Inferior parietal cortex (tissue), 1 donor: ENCODE measurements at regions not wholly inside any gene's neighbourhood (a gene's known extent, or its start where the extent isn't known, plus 50 kb on each side); places are given as distances from the start of the nearest gene placed in this dataset.

Experiments
- DNase-seq: peaks from one replicate; pipeline ENCODE4 v3.0.0-alpha.2; 2016; ENCODE audit errors: extremely low spot score

DNA sequence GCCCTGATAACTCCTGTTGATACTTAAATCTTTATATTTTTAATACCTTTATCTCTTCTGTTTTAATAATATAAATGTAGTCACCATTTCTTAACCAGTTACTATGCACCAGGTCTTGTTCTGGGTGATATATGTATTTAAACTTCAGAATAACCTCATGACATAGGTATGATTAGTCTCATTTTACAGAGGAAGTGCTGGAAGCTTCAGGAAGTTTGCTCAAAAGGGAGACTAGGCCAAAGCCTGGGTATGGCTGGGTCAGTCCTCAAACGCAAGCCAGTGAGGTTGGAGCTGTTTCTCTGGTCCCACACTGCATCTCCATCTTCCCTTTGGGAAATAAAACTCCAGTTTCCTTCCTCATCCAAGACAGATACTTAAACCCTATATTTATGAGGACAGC, 204.7 kb upstream of the TANK start:
- DNase-seq, result no peak

DNA sequence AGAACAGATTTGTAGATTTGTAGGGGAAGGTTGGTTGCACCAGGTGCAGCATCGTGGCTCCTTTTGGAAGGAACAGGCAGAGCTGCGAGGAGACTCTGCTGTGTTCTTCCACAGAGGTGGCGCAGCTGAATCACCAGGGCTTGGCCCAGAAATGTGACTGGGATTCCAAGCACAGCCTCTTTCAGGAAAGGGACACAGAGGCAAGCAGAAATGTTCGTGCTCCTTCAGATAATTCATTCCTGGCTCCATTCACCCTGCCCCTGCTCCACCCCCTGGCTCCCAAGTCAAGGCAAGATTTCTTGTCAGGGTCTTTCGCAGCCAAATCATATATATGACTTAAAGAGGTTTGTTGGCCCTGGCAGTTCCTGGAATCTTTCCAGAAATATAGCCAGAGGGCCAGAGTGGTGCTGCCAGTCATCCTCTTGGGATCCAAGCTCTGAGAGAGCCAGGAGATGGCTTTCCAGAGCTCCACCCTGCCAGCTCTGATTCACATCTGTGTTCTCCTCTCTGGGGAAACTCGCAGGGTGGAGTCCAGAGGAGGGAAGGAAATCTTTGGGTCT, 203.9 kb upstream of the TANK start:
- no peak for DNase-seq

DNA sequence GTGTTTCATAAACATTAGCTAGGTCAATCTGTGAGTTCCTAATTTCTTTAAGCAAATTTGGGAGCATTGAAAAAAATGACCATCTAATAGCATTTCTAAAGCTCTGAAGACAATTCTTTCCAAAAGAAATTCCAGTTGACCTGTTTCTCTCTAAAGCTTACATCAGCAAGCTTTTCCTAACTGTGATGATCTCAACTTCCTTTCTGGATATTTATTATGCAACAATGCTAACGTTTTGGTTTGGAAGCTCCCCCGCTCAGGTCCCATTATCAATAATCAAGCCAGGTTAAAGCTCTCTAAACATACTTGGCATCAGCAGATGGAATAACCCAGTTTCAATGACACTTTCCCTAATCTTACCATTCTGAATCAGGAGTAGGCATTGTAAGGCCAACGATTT, 196.3 kb upstream of the TANK start:
- no peak for DNase-seq

DNA sequence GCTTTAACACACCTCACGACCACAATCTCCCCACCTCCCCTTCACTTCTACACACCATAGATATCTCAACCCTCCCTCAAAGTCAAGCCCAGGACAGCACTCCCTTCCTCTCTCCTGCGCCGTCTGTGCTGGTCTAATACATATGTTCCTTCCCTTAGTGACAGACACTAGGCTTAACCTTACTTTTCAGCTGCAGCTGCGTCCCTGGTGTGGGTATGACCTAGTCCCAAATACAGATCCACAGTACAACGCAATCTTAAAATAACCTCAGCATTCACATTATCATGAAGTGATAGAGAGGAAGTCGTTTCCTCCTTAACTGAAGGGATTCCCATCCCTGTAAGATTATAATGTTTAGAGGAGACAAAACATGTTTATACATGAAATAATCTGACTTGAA, 192.7 kb upstream of the TANK start:
- DNase-seq, result no peak

DNA sequence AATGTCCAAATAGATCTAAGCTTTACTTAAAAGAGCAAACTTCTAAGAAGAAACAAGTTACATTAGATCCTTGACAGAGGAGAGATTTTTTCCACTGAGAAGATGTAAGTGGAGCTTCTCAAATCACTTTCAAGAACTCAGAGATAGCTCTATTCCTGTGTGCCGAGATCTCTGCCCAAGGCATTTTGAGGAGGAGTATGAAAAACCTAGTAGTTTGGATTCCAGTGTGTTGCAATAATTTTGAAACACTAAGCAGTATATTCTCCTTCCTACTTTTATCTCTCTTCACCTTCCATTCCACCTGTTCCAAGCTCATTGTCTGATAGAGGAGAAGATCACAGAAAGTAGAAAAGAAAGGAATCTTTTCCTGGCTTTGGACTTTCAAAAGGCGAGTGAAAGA, 192.0 kb upstream of the TANK start:
- no peak for DNase-seq

DNA sequence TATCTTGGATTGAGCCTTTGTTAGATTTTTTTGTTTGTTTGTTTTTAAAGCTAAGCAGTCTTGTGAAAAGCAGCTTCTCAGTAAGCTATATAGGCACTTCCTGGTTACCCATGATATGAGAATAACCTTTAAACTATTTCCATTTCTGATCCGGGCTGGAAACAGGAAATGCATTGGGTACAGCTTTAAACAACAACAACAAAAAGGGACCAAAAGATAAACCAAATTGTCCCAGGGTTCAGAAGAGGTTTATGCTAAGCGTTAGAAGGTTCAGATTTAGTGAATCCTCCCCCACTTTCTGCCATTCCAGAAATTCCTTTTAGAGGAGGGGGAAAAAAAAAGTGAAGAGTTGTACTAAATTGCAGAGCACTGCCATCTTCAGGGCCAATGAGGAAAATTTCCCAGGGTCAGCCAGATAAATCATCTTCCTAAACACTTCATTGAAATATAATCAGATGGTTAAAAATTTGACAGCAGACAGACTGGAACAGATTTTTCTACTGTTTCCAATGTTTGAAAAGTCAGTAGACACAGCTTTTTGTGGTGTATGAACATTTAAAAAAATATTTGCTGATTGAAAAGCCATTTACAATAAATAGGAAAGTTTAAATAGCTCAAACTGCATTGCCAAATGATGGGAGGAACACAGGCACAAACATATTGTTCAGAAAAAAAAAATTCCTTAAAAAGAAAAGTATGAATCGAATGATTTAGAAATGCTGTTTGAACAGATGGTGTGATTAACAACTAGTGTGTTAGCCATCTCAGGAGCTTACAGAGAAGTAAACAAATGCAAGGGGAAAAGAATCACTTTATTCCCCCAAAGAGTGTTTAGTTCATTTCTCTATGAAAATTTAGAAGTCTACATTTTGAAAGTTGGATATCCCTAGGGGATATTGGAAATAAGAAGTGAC, 189.9 kb upstream of the TANK start:
- DNase-seq, result peak; percentile 44

DNA sequence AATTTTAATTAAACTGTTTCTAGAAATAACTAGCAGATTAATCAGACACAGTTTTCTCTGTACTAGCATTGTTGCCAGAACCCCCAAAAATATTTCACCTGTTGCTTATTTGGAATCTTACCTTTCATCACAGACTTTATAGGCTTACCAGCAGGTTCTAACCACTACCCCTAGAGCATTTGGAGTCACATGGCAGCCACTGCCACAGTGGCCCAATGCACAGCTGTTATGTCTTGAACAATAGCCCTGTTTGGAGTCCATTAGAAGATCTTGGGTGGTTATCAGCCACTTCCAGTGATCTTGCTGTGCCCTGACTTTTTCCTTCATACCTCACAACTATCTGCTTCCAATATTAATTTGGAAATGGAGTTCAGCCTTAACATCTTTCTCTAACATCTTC, 186.2 kb upstream of the TANK start:
- no peak for DNase-seq

DNA sequence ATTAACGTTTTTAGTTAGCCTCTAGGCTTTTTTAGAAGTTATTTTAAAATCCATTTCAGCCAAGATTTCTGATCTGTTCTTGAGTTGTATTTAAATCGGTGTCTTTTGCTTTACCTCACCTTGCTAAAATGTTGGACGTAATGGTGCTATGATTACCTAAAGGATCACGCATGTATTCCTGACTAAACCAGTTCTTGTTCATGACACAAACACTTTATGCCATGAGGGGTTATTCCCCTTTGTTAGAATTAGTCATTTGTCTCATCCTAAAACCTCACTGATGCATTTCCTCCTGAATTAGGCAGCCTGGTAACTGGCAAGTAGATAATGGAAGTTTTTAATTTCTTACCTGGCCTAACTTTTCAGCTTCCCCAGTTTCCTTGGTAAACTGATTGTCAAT, 185.4 kb upstream of the TANK start:
- DNase-seq, result no peak

DNA sequence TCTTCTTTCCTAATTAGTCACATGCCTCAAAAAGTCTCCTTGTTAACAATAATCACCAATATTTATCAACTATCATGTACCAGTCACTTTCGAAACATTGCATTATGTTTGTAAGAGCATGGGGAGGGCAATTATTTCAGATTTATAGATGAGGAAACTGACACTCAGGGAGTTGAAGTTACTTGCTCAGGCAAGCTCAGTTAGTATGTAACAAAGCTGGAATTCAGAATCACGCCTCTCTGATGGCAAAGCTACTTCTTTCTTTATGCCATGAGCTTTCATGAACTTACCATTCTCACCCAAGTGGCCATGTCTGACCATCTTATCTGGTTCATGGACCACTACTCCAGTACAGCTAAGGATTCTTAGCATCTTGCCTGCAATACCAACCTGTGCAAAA, 183.4 kb upstream of the TANK start:
- DNase-seq, result no peak

DNA sequence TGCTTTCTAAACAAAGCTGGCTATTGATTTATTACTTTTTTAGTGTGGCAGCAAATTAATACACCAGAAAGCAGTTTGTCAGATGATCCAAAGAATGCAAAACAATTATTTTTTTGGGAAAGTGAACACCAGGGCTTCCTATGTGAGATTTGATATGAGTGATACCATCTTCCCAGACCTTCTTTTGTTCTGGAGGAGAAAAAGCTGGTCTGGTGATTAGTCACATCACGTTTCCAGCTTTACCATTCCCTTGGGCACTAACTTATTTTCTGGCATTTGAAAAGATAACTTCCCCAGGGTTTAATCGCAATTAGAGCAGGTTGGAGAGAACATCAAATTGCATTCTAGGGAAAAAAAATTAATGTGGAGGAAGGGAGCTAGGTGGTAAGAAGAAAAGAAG, 182.9 kb upstream of the TANK start:
- DNase-seq, result no peak

DNA sequence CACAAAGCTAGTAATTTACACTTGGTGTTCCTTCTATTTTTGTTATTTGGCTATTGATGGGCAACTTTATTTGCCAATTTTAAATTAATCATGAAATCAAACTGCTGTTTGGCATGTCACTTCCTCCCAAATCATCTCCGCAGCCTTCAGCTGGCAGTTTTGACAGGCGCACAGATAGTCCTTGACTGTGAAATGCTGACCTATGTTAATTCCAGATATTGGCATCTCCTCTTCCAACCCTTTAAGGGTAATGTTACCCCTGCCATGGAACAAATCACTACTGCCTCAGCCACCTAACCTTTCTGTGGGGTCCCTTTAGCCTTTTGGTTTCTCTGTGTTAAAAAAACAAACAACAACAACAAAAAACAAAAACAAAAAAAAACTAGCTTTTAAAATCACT, 182.4 kb upstream of the TANK start:
- DNase-seq, result no peak

DNA sequence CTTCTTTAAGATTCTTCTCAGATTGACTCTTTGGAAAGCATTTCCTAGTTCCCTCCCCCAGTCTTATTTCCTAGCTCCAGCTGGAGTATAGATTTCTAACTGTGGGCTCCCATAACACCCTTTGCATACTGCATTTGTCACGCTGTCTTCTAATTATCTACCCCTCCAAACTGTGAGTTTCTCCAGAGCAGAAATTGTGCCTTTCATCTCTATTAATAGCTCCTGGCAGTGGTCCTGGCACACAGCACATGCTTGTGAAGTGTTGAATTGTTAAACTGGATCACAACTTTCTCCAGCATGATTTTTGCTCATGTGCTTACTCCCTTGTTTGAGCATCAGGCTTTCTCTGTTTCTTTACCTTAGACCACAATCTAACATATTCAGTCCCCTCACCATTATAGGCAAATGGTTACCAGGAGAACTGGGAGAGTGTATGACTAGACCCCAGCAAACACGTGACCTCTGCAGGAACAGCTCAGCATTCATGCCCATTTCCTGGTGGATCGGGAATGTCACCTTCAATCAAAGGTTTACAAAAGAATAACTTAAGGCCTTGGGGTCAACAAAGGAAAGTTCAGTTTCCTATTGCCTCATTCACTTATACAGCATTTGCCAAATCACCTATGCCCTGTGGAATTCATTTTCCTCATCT, 175.7 kb upstream of the TANK start:
- no peak for DNase-seq

DNA sequence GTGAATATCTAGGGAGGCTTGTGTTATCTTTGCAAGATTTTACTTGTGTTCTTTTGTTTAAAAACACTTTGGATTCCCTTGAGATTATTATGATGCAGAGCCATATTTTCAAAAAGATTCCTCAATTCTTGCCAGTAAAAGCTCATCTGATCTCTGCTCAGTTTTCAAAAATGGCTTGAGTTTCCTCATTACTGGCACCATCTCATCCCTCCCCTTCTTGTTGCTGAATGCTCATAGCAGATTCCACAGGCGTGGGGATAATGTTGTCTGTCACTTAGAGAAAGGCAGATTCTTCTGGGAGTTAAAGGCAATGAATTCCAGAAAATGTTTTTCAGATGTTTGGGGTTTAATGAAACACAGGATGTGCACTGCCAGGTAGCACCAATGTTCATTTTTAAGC, 170.4 kb upstream of the TANK start:
- no peak for DNase-seq

DNA sequence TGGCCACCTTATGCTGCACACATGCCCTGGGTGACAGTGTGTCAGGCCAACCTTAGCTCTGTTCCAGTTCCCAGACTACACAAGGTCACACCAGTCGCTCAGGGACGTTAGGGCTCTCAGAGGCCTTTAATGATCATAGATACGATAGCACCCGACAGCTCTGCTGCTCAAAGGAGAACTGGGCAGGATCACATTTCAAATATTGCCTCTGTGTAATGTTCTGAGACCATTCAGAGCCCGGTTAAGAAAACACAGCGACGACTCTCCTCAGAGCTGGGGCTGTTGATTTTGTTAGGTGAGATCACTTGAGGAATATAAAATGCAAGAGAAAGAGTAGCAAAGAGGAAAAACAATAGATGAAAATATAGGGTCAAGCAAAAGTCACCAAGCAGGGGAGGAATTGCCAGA, 166.6 kb upstream of the TANK start:
- no peak for DNase-seq

DNA sequence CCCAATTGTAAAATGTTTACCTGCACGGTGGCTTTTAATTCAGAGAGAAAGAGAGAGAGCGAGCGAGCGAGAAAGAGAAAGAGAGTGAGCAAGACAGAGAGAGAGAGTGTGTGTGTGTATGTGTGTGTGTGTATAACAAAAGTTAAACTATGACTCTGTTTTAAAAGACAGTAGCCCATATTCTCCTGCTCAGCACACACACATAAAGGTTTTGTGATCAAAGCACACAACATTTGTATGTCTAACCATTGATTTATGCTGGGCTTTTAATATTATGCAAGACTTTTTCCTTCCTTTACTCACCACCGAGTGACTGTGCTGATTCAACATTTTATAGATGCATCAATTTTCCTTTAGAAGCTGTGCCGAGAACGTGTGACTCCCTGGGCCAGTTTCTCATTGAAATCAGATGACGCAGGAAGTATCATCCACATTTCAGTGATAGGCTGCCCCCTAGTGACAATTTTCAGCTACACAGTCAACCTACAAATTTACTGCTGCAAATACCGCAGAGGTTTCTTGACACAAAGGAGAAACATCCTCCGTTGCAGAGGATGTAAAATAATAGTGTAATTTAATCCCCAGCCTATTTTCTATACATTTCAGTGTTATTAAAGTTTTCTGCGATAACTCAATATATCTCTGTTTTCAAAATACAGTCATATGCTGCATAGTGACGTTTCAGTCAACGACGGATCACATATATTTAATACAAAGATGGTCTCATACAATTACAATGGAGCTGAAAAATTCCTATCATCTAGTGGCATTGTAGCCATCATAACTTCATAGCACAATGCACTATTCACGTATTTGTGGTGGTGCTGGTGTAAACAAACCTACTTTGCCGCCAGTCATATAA, 165.9 kb upstream of the TANK start:
- peak; percentile 94 for DNase-seq

DNA sequence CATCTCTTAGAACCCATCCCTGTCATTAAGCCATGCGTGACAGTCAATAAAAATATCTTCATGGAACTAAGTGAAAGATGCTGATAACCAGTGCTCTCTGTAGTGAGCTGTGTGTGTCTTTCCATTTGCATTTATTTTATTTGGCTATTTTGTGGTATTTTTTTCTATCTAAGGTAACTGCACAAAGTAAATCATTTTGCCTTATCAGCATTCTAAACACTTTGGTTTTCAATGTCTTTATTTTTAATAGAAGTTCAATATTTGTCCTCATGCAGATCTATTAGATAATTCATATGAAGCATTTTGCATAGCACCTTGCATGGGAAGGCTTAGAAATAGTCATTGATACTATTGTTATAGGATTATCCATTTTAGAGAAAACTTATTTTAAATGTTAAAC, 163.6 kb upstream of the TANK start:
- DNase-seq, result no peak

DNA sequence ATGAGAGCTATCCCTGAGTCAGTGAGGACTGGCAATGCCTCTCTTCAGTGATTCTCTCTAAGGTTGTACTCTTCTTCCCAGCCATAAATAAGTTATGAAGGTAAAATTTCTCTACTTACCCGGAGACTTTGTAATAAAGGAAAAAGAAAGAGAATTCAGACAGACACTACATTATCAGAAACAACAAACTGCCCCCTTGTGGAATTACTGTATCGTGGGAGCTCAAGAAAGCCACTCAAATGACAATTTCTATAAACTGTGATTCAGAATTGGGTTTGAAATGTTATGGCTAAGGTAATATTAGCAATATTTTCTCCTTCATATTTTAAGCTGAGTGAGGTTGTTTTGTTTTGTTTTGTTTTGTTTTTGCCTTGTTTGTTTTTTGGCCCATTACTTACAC, 155.8 kb upstream of the TANK start:
- DNase-seq, result no peak

DNA sequence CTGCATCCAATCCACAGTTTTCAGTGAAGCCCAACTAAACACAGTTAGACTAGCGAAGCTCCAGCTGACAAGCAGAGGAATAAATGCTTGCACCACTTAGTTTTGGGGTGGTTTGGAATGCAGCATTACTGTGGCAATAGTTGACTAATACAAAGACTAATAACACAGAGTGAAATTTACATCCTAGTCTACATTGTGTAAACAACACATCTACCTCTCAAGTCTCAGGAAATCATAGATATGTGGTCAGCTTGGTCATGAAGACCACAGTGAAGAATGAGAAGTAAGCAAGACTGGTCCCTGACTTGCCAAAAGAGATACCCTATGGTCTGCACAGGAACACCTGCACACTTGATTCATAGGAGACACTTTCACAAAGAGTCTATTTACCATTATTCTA, 155.1 kb upstream of the TANK start:
- DNase-seq, result no peak

DNA sequence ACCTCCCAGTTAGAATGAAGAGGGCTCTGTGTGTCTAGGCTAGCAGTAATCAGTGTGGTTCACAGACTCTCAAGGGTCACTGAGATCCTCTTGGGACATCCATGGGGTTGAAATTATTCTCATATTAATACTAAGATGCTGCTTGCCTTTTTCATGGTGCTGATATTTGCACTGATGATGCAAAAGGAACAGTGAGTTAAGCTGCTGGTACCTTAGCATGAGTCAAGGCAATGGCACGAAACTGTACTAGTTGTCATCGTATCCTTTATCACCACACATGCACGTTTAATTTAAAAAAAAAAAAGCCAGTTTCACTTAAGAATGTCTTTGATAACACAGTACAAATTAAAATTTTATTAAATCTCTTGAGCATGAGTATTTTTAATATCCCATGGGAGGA, 151.9 kb upstream of the TANK start:
- DNase-seq, result no peak

DNA sequence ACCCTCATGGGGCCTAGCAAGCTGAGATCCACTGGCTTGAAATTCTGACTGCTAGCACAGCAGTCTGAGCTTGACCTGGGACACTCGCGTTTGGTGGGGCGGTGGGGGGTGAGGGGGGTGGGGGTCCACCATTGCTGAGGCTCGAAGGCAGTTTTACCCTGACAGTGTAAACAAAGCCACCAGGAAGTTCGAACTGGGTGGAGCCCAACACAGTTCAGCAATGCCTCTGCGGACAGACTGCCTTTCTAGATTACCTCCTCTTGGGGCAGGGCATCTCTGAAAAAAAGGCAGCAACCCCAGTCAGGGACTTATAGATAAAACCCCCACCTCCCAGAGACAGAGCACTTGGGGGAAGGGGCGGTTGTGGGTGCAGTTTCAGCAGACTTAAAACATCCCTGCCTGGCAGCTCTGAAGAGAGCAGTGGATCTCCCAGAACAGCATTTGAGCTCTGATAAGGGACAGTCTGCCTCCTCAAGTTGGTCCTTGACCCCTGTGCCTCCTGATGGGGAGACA, 149.7 kb upstream of the TANK start:
- no peak for DNase-seq

DNA sequence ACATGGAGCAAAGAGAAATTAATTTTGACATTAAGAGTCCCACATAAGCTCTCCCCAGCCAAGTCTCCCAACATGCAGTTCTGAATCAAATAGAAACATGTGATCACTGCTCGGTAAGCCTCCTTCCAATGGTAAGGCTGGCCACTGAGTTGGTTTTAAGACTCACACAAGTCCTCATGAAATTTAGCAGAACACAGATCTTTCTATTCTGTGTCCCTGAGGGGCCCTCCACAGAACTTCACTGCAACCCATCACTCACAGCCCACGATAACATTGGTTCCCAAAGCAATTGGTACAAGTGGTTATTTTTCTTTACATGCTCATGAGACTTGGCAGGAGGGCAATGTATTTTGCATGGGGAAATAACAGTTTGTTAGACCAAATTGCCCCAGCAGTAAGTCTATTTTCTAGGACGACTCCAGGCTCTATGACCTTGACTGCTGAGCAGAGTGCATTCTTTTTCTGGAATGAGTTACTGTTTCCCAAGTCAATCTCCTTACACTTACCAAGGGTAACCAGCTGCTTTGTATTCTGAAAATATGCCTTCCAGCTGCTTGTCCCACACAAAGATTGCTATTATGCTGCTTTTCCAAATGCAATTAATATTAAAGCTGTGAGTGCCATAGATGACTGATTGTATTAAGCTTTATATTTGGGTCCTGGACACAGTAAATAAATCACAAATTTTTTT, 142.3 kb upstream of the TANK start:
- DNase-seq, result no peak
